GM18951 (cell line): ENCODE measurements at regions not wholly inside any gene's neighbourhood (a gene's known extent, or its start where the extent isn't known, plus 50 kb on each side); places are given as distances from the start of the nearest gene placed in this dataset.

ENCODE experiments used
- POLR2A ChIP-seq: IDR thresholded peaks from 4 replicates; pipeline ENCODE4 v1.6.1; 2011; ENCODE audit warnings: mild to moderate bottlenecking; ENCODE audit not compliant: insufficient read length, insufficient read depth; ENCODE audit errors: extremely low read depth
- in situ Hi-C: fragments of 300-500 bp; cut with MboI; formaldehyde crosslinking; loops from one replicate; pipeline ENCODE4 v1.12.0; 2022; ENCODE audit warnings: low sequenced_read_pairs, mixed read lengths, inconsistent platforms; ENCODE audit not compliant: unreplicated experiment

- in situ Hi-C loops = no loop called here
- TF ChIP-seq POLR2A = no peak
Observed at GRCh38 chr2:234691968-234692955, 195.4 kb upstream of the ARL4C start.

- in situ Hi-C loops = no loop called here
- no peak for TF ChIP-seq POLR2A
Observed at GRCh38 chr2:234691214-234691575, 194.3 kb upstream of the ARL4C start.

- in situ Hi-C loops = no loop called here
Observed at GRCh38 chr2:234690569-234691213, 193.8 kb upstream of the ARL4C start.

GRCh38 chr2:234689911-234690379, 193.1 kb upstream of the ARL4C start:
- TF ChIP-seq POLR2A = no peak
- in situ Hi-C loops = no loop called here

More at GRCh38 chr2:234690569-234691213, 193.8 kb upstream of the ARL4C start:
- no peak for TF ChIP-seq POLR2A

- in situ Hi-C loops = no loop called here
Observed at GRCh38 chr2:234687718-234688475, 191.0 kb upstream of the ARL4C start.

GRCh38 chr2:234686088-234686890, 189.4 kb upstream of the ARL4C start:
- no peak for TF ChIP-seq POLR2A
- in situ Hi-C loops = no loop called here

More at GRCh38 chr2:234687718-234688475, 191.0 kb upstream of the ARL4C start:
- no peak for TF ChIP-seq POLR2A

- in situ Hi-C loops = no loop called here
- no peak for TF ChIP-seq POLR2A
Observed at GRCh38 chr2:234684466-234684865, 187.6 kb upstream of the ARL4C start.

GRCh38 chr2:234683950-234684349, 187.1 kb upstream of the ARL4C start:
- in situ Hi-C loops = no loop called here
- no peak for TF ChIP-seq POLR2A

- in situ Hi-C loops = no loop called here
- no peak for TF ChIP-seq POLR2A
Observed at GRCh38 chr2:234682492-234683228, 185.8 kb upstream of the ARL4C start.

GRCh38 chr2:234680688-234681619, 184.1 kb upstream of the ARL4C start:
- no peak for TF ChIP-seq POLR2A
- in situ Hi-C loops = no loop called here
